ENCODE measurements at regions not wholly inside any gene's neighbourhood (a gene's known extent, or its start where the extent isn't known, plus 50 kb on each side); places are given as distances from the start of the nearest gene placed in this dataset.
A peak's percentile ranks its signal among the peaks of the same experiment; 100 is the strongest.

GRCh38 chr5:131079232-131079631 lies 85.8 kb downstream of the HINT1 start:
- no peak overlapping the region for H3K4me2 ChIP-seq (ENCODE audit: low read depth, low read length, poor library complexity, severe bottlenecking)
- no peaks in the 10 kb centered on the region for H3K9me3 ChIP-seq (ENCODE audit: insufficient read depth, low read depth, low read length)
- H3K9me2 ChIP-seq (replicated peaks; ENCODE audit: low read depth, low read length) = no peaks in the 10 kb centered on the region
- no peaks in the 10 kb centered on the region for H3K79me2 ChIP-seq (ENCODE audit: insufficient read depth, low read length)
- H3K27me3 ChIP-seq (ENCODE audit: insufficient read depth, low read length, poor library complexity, severe bottlenecking) = no peaks in the 10 kb centered on the region
- no peaks in the 10 kb centered on the region for H3F3A ChIP-seq (ENCODE audit: low read depth)
- no peaks in the 10 kb centered on the region for H4K20me1 ChIP-seq (ENCODE audit: insufficient read depth, low read length, poor library complexity, severe bottlenecking)
- H3K36me3 ChIP-seq (ENCODE audit: insufficient read depth, low read length) = no peaks in the 10 kb centered on the region
- TF ChIP-seq CTCF (conservative IDR thresholded peaks at IDR 0.05; ENCODE audit: low read length) (no peak), EZH2phosphoT487 (IDR thresholded peaks at IDR 0.05; ENCODE audit: borderline replicate concordance) (no peak)
- no peaks in the 10 kb centered on the region for H3K4me1 ChIP-seq (ENCODE audit: insufficient read depth, low read length, poor library complexity, severe bottlenecking)
- H2AFZ ChIP-seq (ENCODE audit: low read length) = no peak overlapping the region
- H3K4me3 ChIP-seq (ENCODE audit: low read length, poor library complexity, severe bottlenecking) = no peak overlapping the region
- H3K9ac ChIP-seq (ENCODE audit: low read depth, low read length, poor library complexity, severe bottlenecking) = no peak overlapping the region

GRCh38 chr5:131068893-131069643 lies 96.0 kb downstream of the HINT1 start:
- no peaks in the 10 kb centered on the region for H3F3A ChIP-seq (ENCODE audit: low read depth)
- no peaks in the 10 kb centered on the region for H3K9me3 ChIP-seq (ENCODE audit: insufficient read depth, low read depth, low read length)
- H3K9ac ChIP-seq (ENCODE audit: low read depth, low read length, poor library complexity, severe bottlenecking) = no peak overlapping the region
- peak overlapping the region; percentile 89 for H2AFZ ChIP-seq (ENCODE audit: low read length)
- H3K36me3 ChIP-seq (ENCODE audit: insufficient read depth, low read length) = no peaks in the 10 kb centered on the region
- no peaks in the 10 kb centered on the region for H3K79me2 ChIP-seq (ENCODE audit: insufficient read depth, low read length)
- peak overlapping the region; percentile 53 for H3K4me2 ChIP-seq (ENCODE audit: low read depth, low read length, poor library complexity, severe bottlenecking)
- H3K4me1 ChIP-seq (ENCODE audit: insufficient read depth, low read length, poor library complexity, severe bottlenecking) = peaks cover 3% of the 10 kb centered on the region
- no peaks in the 10 kb centered on the region for H4K20me1 ChIP-seq (ENCODE audit: insufficient read depth, low read length, poor library complexity, severe bottlenecking)
- TF ChIP-seq EZH2phosphoT487 (IDR thresholded peaks at IDR 0.05; ENCODE audit: borderline replicate concordance) (no peak), CTCF (conservative IDR thresholded peaks at IDR 0.05; ENCODE audit: low read length) (no peak)
- peak overlapping the region; percentile 25 for H3K4me3 ChIP-seq (ENCODE audit: low read length, poor library complexity, severe bottlenecking)
- no peaks in the 10 kb centered on the region for H3K27me3 ChIP-seq (ENCODE audit: insufficient read depth, low read length, poor library complexity, severe bottlenecking)
- H3K9me2 ChIP-seq (replicated peaks; ENCODE audit: low read depth, low read length) = no peaks in the 10 kb centered on the region

GRCh38 chr5:131068076-131068475 lies 97.0 kb downstream of the HINT1 start:
- no peak overlapping the region for H3K4me3 ChIP-seq (ENCODE audit: low read length, poor library complexity, severe bottlenecking)
- H3F3A ChIP-seq (ENCODE audit: low read depth) = no peaks in the 10 kb centered on the region
- TF ChIP-seq EZH2phosphoT487 (IDR thresholded peaks at IDR 0.05; ENCODE audit: borderline replicate concordance) = no peak
- TF ChIP-seq CTCF (conservative IDR thresholded peaks at IDR 0.05; ENCODE audit: low read length) = no peak
- H3K4me2 ChIP-seq (ENCODE audit: low read depth, low read length, poor library complexity, severe bottlenecking) = no peak overlapping the region
- H3K27me3 ChIP-seq (ENCODE audit: insufficient read depth, low read length, poor library complexity, severe bottlenecking) = no peaks in the 10 kb centered on the region
- no peaks in the 10 kb centered on the region for H3K9me2 ChIP-seq (replicated peaks; ENCODE audit: low read depth, low read length)
- no peaks in the 10 kb centered on the region for H3K9me3 ChIP-seq (ENCODE audit: insufficient read depth, low read depth, low read length)
- H3K9ac ChIP-seq (ENCODE audit: low read depth, low read length, poor library complexity, severe bottlenecking) = no peak overlapping the region
- no peak overlapping the region for H2AFZ ChIP-seq (ENCODE audit: low read length)
- no peaks in the 10 kb centered on the region for H4K20me1 ChIP-seq (ENCODE audit: insufficient read depth, low read length, poor library complexity, severe bottlenecking)
- H3K4me1 ChIP-seq (ENCODE audit: insufficient read depth, low read length, poor library complexity, severe bottlenecking) = peaks cover 3% of the 10 kb centered on the region
- no peaks in the 10 kb centered on the region for H3K79me2 ChIP-seq (ENCODE audit: insufficient read depth, low read length)
- H3K36me3 ChIP-seq (ENCODE audit: insufficient read depth, low read length) = no peaks in the 10 kb centered on the region
